ENCODE measurements at regions not wholly inside any gene's neighbourhood (a gene's known extent, or its start where the extent isn't known, plus 50 kb on each side); places are given as distances from the start of the nearest gene placed in this dataset.

DNA sequence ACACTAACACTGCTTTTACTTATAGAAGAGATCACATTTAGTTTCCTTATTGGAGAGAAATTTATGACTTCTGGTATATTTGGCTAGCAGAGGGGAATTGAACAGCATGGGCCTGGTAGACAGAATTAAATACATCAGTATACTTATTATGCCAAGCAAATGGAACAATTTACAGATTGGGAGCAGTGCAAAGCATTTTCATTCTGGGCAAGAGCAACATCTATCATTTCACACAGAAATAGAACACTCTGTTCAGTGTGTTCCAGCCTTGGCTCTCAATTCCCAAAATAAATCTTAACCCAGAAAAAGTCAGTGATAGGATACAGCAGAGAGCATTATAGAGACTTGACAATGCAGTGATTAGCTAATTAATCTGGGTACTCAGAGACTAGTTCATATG is 604.0 kb upstream of the SLITRK6 start:
- no peak for DNase-seq (ENCODE audit: low spot score)
- no peaks in the 10 kb centered on the region for H4K20me1 ChIP-seq (ENCODE audit: insufficient read depth, poor library complexity, severe bottlenecking)
- H3K27ac ChIP-seq: no peak overlapping the region
- H3K79me2 ChIP-seq: no peaks in the 10 kb centered on the region
- H3K36me3 ChIP-seq (replicated peaks; ENCODE audit: insufficient read depth, low read depth): no peaks in the 10 kb centered on the region
- no peaks in the 10 kb centered on the region for H3K27me3 ChIP-seq
- H3K9me2 ChIP-seq (replicated peaks; ENCODE audit: insufficient read depth): no peaks in the 10 kb centered on the region
- H3K4me3 ChIP-seq: no peak overlapping the region
- H3K4me1 ChIP-seq (ENCODE audit: insufficient read depth): no peaks in the 10 kb centered on the region
- no peaks in the 10 kb centered on the region for H3K9me3 ChIP-seq (ENCODE audit: low read depth)
- no peak for TF ChIP-seq EZH2 (IDR thresholded peaks at IDR 0.05; ENCODE audit: borderline replicate concordance)
- TF ChIP-seq EZH2phosphoT487 (IDR thresholded peaks at IDR 0.05; ENCODE audit: low read depth, severe bottlenecking, unreplicated experiment): no peak
- TF ChIP-seq, protein P1, sequence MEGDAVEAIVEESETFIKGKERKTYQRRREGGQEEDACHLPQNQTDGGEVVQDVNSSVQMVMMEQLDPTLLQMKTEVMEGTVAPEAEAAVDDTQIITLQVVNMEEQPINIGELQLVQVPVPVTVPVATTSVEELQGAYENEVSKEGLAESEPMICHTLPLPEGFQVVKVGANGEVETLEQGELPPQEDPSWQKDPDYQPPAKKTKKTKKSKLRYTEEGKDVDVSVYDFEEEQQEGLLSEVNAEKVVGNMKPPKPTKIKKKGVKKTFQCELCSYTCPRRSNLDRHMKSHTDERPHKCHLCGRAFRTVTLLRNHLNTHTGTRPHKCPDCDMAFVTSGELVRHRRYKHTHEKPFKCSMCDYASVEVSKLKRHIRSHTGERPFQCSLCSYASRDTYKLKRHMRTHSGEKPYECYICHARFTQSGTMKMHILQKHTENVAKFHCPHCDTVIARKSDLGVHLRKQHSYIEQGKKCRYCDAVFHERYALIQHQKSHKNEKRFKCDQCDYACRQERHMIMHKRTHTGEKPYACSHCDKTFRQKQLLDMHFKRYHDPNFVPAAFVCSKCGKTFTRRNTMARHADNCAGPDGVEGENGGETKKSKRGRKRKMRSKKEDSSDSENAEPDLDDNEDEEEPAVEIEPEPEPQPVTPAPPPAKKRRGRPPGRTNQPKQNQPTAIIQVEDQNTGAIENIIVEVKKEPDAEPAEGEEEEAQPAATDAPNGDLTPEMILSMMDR (IDR thresholded peaks at IDR 0.05; ENCODE audit: poor library complexity): no peak
- H3K4me2 ChIP-seq: no peak overlapping the region
- no peak overlapping the region for H2AFZ ChIP-seq

DNA sequence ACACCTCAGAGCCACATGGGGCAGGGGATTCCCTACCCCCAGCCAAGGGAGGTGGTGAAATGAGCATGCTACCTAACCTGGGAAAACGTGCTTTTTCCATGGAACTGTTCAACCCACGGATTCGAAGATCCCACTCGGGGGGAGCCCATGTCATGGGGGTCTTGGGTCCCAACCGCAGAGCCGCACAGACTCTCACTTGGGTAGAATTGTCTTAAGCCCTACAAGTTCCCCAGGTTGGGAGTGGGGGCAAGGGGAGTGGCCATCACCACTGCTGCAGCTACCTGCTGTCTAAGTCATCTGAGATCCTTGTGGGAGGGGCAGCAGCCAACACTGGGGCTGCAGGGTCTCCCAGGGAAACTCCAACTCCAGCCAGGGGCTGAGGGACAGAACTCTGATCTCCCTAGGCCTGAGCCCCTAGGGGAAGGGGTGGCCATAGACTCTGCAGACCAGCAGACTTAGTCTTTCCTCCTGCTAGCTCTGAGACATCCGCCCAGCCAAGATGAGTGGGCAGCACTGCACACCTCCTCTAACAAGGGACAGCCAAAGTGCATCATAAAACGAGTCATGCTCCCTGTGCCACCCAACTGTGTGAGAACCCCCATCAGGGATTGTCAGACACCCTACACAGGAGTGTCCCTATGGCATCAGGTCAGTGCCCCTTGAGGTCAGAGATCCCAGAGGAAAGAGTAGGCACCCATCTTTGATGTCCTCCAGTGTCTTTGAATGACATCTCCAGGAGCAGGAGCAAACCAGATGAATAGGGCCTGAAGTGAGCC is 610.4 kb upstream of the SLITRK6 start:
- H3K9me3 ChIP-seq (ENCODE audit: low read depth): no peaks in the 10 kb centered on the region
- H3K4me2 ChIP-seq: no peak overlapping the region
- no peak overlapping the region for H2AFZ ChIP-seq
- TF ChIP-seq, protein P1 (IDR thresholded peaks at IDR 0.05; ENCODE audit: poor library complexity): no peak
- no peak for TF ChIP-seq EZH2phosphoT487 (IDR thresholded peaks at IDR 0.05; ENCODE audit: low read depth, severe bottlenecking, unreplicated experiment)
- TF ChIP-seq EZH2 (IDR thresholded peaks at IDR 0.05; ENCODE audit: borderline replicate concordance): no peak
- no peak for DNase-seq (ENCODE audit: low spot score)
- H4K20me1 ChIP-seq (ENCODE audit: insufficient read depth, poor library complexity, severe bottlenecking): no peaks in the 10 kb centered on the region
- H3K4me3 ChIP-seq: no peak overlapping the region
- no peaks in the 10 kb centered on the region for H3K36me3 ChIP-seq (replicated peaks; ENCODE audit: insufficient read depth, low read depth)
- no peaks in the 10 kb centered on the region for H3K9me2 ChIP-seq (replicated peaks; ENCODE audit: insufficient read depth)
- H3K27ac ChIP-seq: no peak overlapping the region
- 92% methylated on average over 8 of the region's 8 CpGs for WGBS (ENCODE audit: low lambda C conversion rate, missing lambda C conversion rate)
- no peaks in the 10 kb centered on the region for H3K27me3 ChIP-seq
- H3K79me2 ChIP-seq: no peaks in the 10 kb centered on the region
- H3K4me1 ChIP-seq (ENCODE audit: insufficient read depth): no peaks in the 10 kb centered on the region

DNA sequence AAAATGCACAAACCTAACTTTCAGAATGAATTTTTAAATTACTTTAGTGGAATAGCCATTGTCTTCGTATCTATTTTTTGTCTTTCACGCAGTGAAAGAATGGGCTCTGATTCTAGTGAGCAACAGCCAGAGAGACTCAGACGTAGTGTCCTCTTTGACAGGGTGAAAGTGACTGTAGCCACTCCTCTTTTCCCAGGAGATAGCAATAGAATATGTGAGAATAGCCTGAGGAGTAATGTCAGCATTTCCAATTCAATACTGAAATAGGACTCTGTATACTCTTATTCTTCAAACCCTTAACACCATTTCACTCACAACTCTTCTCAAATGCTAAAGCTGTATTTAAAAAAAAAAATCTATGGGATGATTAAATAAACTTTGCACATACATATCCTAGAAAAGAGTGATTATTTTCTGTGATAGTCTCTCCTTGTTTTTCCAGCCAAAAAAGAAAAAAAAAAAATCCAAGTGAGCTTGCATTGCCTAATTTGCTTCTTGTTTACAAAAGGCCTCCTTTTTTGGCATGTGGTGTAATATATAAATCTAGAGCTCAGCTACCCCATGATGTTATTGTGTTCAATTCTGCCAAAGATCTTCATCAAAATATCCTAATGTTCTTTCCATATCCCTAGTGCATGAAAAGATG is 626.1 kb upstream of the SLITRK6 start:
- H3K4me2 ChIP-seq: no peak overlapping the region
- no peak for TF ChIP-seq EZH2phosphoT487 (IDR thresholded peaks at IDR 0.05; ENCODE audit: low read depth, severe bottlenecking, unreplicated experiment)
- TF ChIP-seq, protein P1 (IDR thresholded peaks at IDR 0.05; ENCODE audit: poor library complexity): no peak
- H3K4me1 ChIP-seq (ENCODE audit: insufficient read depth): no peaks in the 10 kb centered on the region
- H3K9me2 ChIP-seq (replicated peaks; ENCODE audit: insufficient read depth): no peaks in the 10 kb centered on the region
- no peaks in the 10 kb centered on the region for H3K27me3 ChIP-seq
- H3K4me3 ChIP-seq: no peak overlapping the region
- H2AFZ ChIP-seq: no peak overlapping the region
- WGBS (ENCODE audit: low lambda C conversion rate, missing lambda C conversion rate): 63% methylated on average over 3 of the region's 3 CpGs
- no peak overlapping the region for H3K27ac ChIP-seq
- no peaks in the 10 kb centered on the region for H3K9me3 ChIP-seq (ENCODE audit: low read depth)
- H3K36me3 ChIP-seq (replicated peaks; ENCODE audit: insufficient read depth, low read depth): no peaks in the 10 kb centered on the region
- no peak for DNase-seq (ENCODE audit: low spot score)
- no peaks in the 10 kb centered on the region for H3K79me2 ChIP-seq
- no peaks in the 10 kb centered on the region for H4K20me1 ChIP-seq (ENCODE audit: insufficient read depth, poor library complexity, severe bottlenecking)

Data from hepatocyte (in vitro differentiated cells).